SU-DHL-6 (cell line): ENCODE measurements at regions not wholly inside any gene's neighbourhood (a gene's known extent, or its start where the extent isn't known, plus 50 kb on each side); places are given as distances from the start of the nearest gene placed in this dataset.

Experiments used
- H2AFZ ChIP-seq: fragments of 200-600 bp; sonication (generic); 2 replicates; pipeline ENCODE4 v1.6.1; 2014; ENCODE audit warnings: low read depth, mild to moderate bottlenecking, moderate library complexity, mixed read lengths, antibody characterized with exemption, low read length; ENCODE audit not compliant: severe bottlenecking
- H3F3A ChIP-seq: fragments of 200-600 bp; shearing (Covaris generic); 2 replicates; pipeline ENCODE4 v1.6.0; 2016; ENCODE audit warnings: antibody characterized with exemption, mild to moderate bottlenecking; ENCODE audit not compliant: insufficient read depth
- H3K27ac ChIP-seq: fragments of 200-600 bp; sonication (generic); 2 replicates; pipeline ENCODE4 v1.5.1; 2016; ENCODE audit warnings: low read depth, mild to moderate bottlenecking, low read length, moderate library complexity, mixed read lengths
- H3K27me3 ChIP-seq: fragments of 200-600 bp; sonication (generic), shearing (Covaris generic); 2 replicates; pipeline ENCODE4 v1.6.0; 2014; ENCODE audit warnings: mild to moderate bottlenecking, low read length
- H3K36me3 ChIP-seq: fragments of 200-600 bp; sonication (generic); 2 replicates; pipeline ENCODE4 v1.6.1; 2014; ENCODE audit warnings: mild to moderate bottlenecking, low read length, mixed read lengths
- H3K4me2 ChIP-seq: fragments of 300-600, 200-600 bp; shearing (Covaris generic), sonication (generic); 2 replicates; pipeline ENCODE4 v1.6.0; 2014; ENCODE audit warnings: low read length, low read depth, mild to moderate bottlenecking; ENCODE audit not compliant: poor library complexity, severe bottlenecking
- H3K4me3 ChIP-seq: fragments of 200-600 bp; sonication (generic); 2 replicates; pipeline ENCODE4 v1.5.1; 2014; ENCODE audit warnings: antibody characterized with exemption, low read length, mild to moderate bottlenecking, mixed read lengths; ENCODE audit not compliant: insufficient read depth, poor library complexity, severe bottlenecking
- H3K79me2 ChIP-seq: fragments of 200-600 bp; sonication (generic); 2 replicates; pipeline ENCODE4 v1.6.1; 2014; ENCODE audit warnings: mild to moderate bottlenecking, low read length, moderate library complexity; ENCODE audit not compliant: insufficient read depth
- H3K9ac ChIP-seq: fragments of 200-600 bp; sonication (generic); 2 replicates; pipeline ENCODE4 v1.7.0; 2014; ENCODE audit warnings: mild to moderate bottlenecking, low read length
- H3K9me2 ChIP-seq: fragments of 200-600 bp; sonication (generic); replicated peaks from 2 replicates; pipeline ENCODE4 v1.6.1; 2014; ENCODE audit warnings: low read length; ENCODE audit not compliant: insufficient read depth
- H3K9me3 ChIP-seq: fragments of 200-600 bp; sonication (generic); 2 replicates; pipeline ENCODE4 v1.6.1; 2014; ENCODE audit warnings: low read length, mixed read lengths; ENCODE audit not compliant: insufficient read depth
- H4K20me1 ChIP-seq: fragments of 200-600 bp; sonication (generic); 2 replicates; pipeline ENCODE4 v1.6.1; 2014; ENCODE audit warnings: low read depth, mild to moderate bottlenecking, antibody characterized with exemption, low read length, moderate library complexity, mixed read lengths
- EZH2phosphoT487 ChIP-seq: fragments of 200-600 bp; sonication (generic), shearing (Covaris generic); conservative IDR thresholded peaks from 2 replicates; pipeline ENCODE4 v1.6.1; 2018; ENCODE audit warnings: mild to moderate bottlenecking, antibody characterized with exemption, low read length, moderate library complexity, mixed read lengths
- TF ChIP-seq, protein P1 (sequence below): fragments of 200-600 bp; sonication (generic); IDR thresholded peaks from one replicate; pipeline ENCODE4 v1.5.1; 2017; ENCODE audit warnings: antibody characterized with exemption, mild to moderate bottlenecking, low read length, moderate library complexity; ENCODE audit not compliant: insufficient read depth, poor library complexity, severe bottlenecking

DNA sequence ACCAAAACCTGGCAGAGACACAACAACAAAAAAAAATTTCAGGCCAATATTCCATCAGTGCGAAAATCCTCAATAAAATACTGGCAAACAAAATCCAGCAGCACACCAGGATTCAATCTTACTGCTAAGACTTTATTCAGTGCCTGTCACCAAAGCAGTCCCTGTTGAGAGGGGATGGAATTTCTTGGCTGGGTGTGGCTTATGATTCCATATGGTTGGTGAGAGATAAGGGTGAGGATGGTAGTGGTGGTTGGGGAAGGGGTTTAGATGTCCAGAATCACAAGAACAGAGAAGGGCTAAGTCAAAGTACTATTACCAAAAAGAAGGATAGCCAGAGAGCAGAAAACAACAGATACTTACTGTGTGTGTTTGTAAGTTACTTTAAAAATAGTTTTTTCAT is 152.8 kb upstream of the SLC35B3 start:
- Histone ChIP-seq H3K4me2 (no peak overlapping the region), H3K9ac (no peak overlapping the region), H3K27me3 (no peaks in the 10 kb centered on the region), H2AFZ (no peak overlapping the region), H3K4me3 (no peak overlapping the region), H3K36me3 (no peaks in the 10 kb centered on the region), H3F3A (no peaks in the 10 kb centered on the region), H4K20me1 (no peaks in the 10 kb centered on the region), H3K27ac (no peak overlapping the region), H3K9me2 (no peaks in the 10 kb centered on the region), H3K79me2 (no peaks in the 10 kb centered on the region), H3K9me3 (no peaks in the 10 kb centered on the region)
- no peak for TF ChIP-seq EZH2phosphoT487
- TF ChIP-seq, protein P1, sequence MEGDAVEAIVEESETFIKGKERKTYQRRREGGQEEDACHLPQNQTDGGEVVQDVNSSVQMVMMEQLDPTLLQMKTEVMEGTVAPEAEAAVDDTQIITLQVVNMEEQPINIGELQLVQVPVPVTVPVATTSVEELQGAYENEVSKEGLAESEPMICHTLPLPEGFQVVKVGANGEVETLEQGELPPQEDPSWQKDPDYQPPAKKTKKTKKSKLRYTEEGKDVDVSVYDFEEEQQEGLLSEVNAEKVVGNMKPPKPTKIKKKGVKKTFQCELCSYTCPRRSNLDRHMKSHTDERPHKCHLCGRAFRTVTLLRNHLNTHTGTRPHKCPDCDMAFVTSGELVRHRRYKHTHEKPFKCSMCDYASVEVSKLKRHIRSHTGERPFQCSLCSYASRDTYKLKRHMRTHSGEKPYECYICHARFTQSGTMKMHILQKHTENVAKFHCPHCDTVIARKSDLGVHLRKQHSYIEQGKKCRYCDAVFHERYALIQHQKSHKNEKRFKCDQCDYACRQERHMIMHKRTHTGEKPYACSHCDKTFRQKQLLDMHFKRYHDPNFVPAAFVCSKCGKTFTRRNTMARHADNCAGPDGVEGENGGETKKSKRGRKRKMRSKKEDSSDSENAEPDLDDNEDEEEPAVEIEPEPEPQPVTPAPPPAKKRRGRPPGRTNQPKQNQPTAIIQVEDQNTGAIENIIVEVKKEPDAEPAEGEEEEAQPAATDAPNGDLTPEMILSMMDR = no peak

DNA sequence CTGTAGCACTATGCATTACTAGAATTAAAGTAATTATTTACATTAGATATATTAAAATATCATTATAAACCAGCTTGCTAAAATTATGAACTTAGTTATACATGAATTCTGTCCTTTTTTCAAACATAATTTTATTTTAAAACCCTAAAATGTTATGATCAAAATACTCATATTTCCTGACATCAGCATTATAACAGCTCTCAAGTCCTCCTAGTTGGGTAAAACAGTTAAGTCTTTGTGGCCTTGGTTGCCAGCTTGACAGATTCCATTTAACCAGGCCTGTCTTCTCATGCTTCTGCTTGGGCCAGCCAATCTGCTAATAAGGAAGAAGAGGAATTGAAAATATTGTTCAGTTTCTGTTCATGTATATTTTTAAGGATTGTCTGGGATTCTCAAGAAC is 147.9 kb upstream of the SLC35B3 start:
- Histone ChIP-seq H4K20me1 (no peaks in the 10 kb centered on the region), H3K79me2 (no peaks in the 10 kb centered on the region)
- TF ChIP-seq EZH2phosphoT487 = no peak

DNA sequence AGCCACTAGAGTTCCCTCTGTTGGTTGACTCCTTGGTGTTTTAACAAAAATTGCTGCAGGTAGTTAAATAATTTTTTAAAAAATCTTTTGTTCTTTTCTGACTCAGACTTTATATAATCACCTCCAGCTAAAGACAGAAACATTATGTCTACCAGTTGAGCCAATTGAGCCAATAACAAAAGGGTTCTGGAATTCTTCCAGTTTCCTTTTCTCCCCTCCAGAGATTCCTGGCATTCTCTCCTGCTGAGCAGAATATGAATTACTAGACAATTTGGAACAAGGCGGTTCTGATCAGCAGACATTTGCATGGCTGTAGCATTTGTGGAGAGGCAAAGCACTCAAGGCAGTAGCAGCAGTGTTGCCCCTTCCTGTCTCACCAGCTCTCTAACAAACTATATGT is 144.0 kb upstream of the SLC35B3 start:
- Histone ChIP-seq H3K9ac (no peak overlapping the region), H3K36me3 (no peaks in the 10 kb centered on the region), H3K27ac (no peak overlapping the region), H3K27me3 (no peaks in the 10 kb centered on the region), H2AFZ (no peak overlapping the region), H3K79me2 (no peaks in the 10 kb centered on the region), H3K9me3 (no peaks in the 10 kb centered on the region), H3K4me2 (no peak overlapping the region), H3K4me3 (no peak overlapping the region), H3F3A (no peaks in the 10 kb centered on the region), H4K20me1 (no peaks in the 10 kb centered on the region), H3K9me2 (no peaks in the 10 kb centered on the region)
- TF ChIP-seq, protein P1 = no peak
- TF ChIP-seq EZH2phosphoT487 = no peak

More for the DNA sequence above, 147.9 kb upstream of the SLC35B3 start:
- no peaks in the 10 kb centered on the region for H3K36me3 ChIP-seq
- no peaks in the 10 kb centered on the region for H3F3A ChIP-seq
- no peaks in the 10 kb centered on the region for H3K9me2 ChIP-seq
- H2AFZ ChIP-seq = no peak overlapping the region
- H3K9me3 ChIP-seq = no peaks in the 10 kb centered on the region
- no peak overlapping the region for H3K4me2 ChIP-seq
- no peak overlapping the region for H3K9ac ChIP-seq
- H3K27me3 ChIP-seq = no peaks in the 10 kb centered on the region
- no peak overlapping the region for H3K4me3 ChIP-seq
- H3K27ac ChIP-seq = no peak overlapping the region

DNA sequence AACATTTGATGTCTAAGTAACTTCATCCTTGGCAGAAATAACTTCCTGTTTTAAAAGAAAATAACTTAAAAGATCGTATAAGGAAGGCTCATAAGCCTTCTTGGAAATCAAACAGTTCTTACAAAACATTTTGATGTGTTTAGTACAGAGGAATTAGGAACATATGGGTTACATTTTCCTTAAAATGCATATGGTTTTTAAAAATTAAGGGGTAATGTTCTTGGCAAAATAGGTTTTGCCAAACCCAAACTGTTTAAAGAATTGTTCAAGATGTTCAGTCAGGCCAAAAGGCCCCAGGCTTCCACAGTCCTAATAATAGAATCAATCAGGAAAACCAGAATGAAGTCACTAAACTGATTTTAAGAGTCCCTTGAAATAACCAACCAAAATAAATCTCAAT is 142.7 kb upstream of the SLC35B3 start:
- H3K36me3 ChIP-seq = no peaks in the 10 kb centered on the region
- H3K9ac ChIP-seq = no peak overlapping the region
- no peaks in the 10 kb centered on the region for H3K79me2 ChIP-seq
- no peaks in the 10 kb centered on the region for H3F3A ChIP-seq
- H3K4me3 ChIP-seq = no peak overlapping the region
- H2AFZ ChIP-seq = no peak overlapping the region
- no peak overlapping the region for H3K27ac ChIP-seq
- TF ChIP-seq, protein P1 = no peak
- no peak for TF ChIP-seq EZH2phosphoT487
- no peaks in the 10 kb centered on the region for H3K9me3 ChIP-seq
- H4K20me1 ChIP-seq = no peaks in the 10 kb centered on the region
- no peak overlapping the region for H3K4me2 ChIP-seq
- no peaks in the 10 kb centered on the region for H3K27me3 ChIP-seq
- H3K9me2 ChIP-seq = no peaks in the 10 kb centered on the region
